PFSK-1 (cell line): ENCODE measurements at regions not wholly inside any gene's neighbourhood (a gene's known extent, or its start where the extent isn't known, plus 50 kb on each side); places are given as distances from the start of the nearest gene placed in this dataset.

Experiments
- FOXP2 ChIP-seq: optimal IDR thresholded peaks from 2 replicates; pipeline ENCODE3; 2011; ENCODE audit warnings: borderline replicate concordance, control low read depth, inconsistent platforms; ENCODE audit not compliant: insufficient read depth; ENCODE audit errors: extremely low read length, extremely low read depth
- POLR2AphosphoS5 ChIP-seq: IDR thresholded peaks from 2 replicates; pipeline ENCODE4 v1.6.1; 2012; ENCODE audit warnings: low read depth, mild to moderate bottlenecking, control low read depth, low read length, moderate library complexity
- REST ChIP-seq, 2 experiments: IDR thresholded peaks; 2 replicates each; pipeline versions ENCODE4 v1.6.1 to v1.8.0; 2011 to 2012; ENCODE audit warnings: low read depth in 2 of 2, low read length in 2 of 2, control low read depth in 1 of 2, inconsistent platforms in 1 of 2, mild to moderate bottlenecking in 1 of 2, moderate library complexity in 1 of 2; ENCODE audit not compliant: insufficient read depth in 1 of 2
- SIN3A ChIP-seq: IDR thresholded peaks from 2 replicates; pipeline ENCODE4 v1.6.1; 2012; ENCODE audit warnings: mild to moderate bottlenecking, low read length, moderate library complexity, borderline replicate concordance; ENCODE audit not compliant: insufficient read depth
- TAF1 ChIP-seq: IDR thresholded peaks from 2 replicates; pipeline ENCODE4 v1.6.1; 2012; ENCODE audit warnings: low read length, control low read depth, borderline replicate concordance; ENCODE audit not compliant: insufficient read depth

DNA sequence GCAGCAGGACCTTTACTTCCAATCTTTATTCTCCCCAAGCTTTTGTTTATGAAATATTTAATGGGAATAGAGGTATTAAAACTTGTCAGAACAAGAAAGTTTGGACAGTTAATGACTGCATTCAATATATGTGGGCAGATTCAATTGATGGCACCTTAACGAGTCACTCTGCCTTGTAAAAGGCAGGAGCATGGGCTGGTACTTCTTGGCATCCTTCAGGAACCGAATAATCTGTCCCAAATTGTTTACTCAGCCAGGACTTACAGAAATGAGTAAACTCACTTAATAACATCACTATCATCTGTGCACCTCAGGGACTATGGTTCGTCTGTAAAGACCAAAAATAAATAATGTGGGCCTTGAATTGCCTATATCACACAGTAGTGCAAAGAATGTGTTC is 1280.3 kb upstream of the TMEFF2 start:
- no peak for TF ChIP-seq SIN3A

GRCh38 chr2:193469251-193469650 is 1274.5 kb upstream of the TMEFF2 start:
- TF ChIP-seq SIN3A = no peak
- no peak for TF ChIP-seq POLR2AphosphoS5
- no peak for TF ChIP-seq TAF1
- no peak for TF ChIP-seq FOXP2
- TF ChIP-seq REST (IDR thresholded peaks at IDR 0.05; ENCODE audit: insufficient read depth in 1 of 2, low read depth in 2 of 2, low read length in 2 of 2) = no peak

DNA sequence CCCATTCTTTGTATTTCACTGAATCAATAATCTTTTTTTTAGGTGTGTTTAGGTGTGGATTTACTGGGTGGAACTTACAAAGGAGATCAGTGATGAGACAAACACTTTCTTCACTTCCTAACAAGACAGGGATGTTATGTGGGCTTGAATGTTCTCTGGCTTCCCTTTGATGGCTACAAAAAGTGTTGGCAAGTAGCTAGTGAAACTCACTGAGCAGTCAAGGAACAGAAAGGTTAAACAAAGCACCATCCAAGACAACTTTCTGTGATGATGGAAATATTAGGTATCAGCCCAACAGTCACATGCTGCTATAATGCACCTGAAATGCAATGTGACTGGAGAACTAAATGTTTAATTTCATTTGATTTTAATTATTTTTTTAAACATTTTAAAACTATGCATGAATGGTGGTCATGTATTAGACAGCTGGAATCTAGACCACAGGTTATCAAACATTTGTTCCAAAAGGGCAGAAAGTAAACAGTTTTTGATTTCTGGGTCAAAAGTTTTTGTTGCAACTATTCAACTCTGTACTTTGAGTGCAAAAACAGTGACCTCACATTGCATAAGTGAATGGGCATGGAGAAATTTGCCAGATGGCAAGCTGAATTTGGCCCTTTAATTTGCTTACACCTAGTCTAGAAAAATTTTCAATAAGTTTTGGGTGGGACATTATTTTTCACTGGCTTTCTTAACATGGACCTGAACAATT is 1272.7 kb upstream of the TMEFF2 start:
- TF ChIP-seq POLR2AphosphoS5 (no peak), FOXP2 (no peak), SIN3A (no peak), TAF1 (no peak), REST (IDR thresholded peaks at IDR 0.05; ENCODE audit: insufficient read depth in 1 of 2, low read depth in 2 of 2, low read length in 2 of 2) (no peak)

GRCh38 chr2:193463011-193463410 is 1268.3 kb upstream of the TMEFF2 start:
- TF ChIP-seq SIN3A (no peak), TAF1 (no peak), REST (IDR thresholded peaks at IDR 0.05; ENCODE audit: insufficient read depth in 1 of 2, low read depth in 2 of 2, low read length in 2 of 2) (no peak), POLR2AphosphoS5 (no peak), FOXP2 (no peak)

GRCh38 chr2:193462411-193462810 is 1267.7 kb upstream of the TMEFF2 start:
- TF ChIP-seq SIN3A = no peak
- TF ChIP-seq REST (IDR thresholded peaks at IDR 0.05; ENCODE audit: insufficient read depth in 1 of 2, low read depth in 2 of 2, low read length in 2 of 2) = no peak
- no peak for TF ChIP-seq FOXP2
- TF ChIP-seq POLR2AphosphoS5 = no peak
- no peak for TF ChIP-seq TAF1
